ENCODE measurements at regions not wholly inside any gene's neighbourhood (a gene's known extent, or its start where the extent isn't known, plus 50 kb on each side); places are given as distances from the start of the nearest gene placed in this dataset.

- TF ChIP-seq CTCF (conservative IDR thresholded peaks at IDR 0.05) (no peak), ZFX (IDR thresholded peaks at IDR 0.05) (no peak)
Measured at GRCh38 chr18:50508228-50508627, 51.7 kb upstream of the MAPK4 start.
